ENCODE measurements at regions not wholly inside any gene's neighbourhood (a gene's known extent, or its start where the extent isn't known, plus 50 kb on each side); places are given as distances from the start of the nearest gene placed in this dataset.

- no peak overlapping the region for H3K4me3 Mint-ChIP-seq
- H3K23me2 ChIP-seq (ENCODE audit: insufficient read length, low read depth, low read length, poor library complexity, severe bottlenecking), result no peaks in the 10 kb centered on the region
- H2AFZ ChIP-seq (ENCODE audit: low read length), result no peak overlapping the region
- H3K14ac ChIP-seq (ENCODE audit: insufficient read depth, low read length), result no peak overlapping the region; the same call in 1 of the 2 replicates
- WGBS (ENCODE audit: extremely low coverage, insufficient read length, low lambda C conversion rate), result no CpG with 5 or more reads among the region's 13 CpGs
- H3K4me1 Mint-ChIP-seq, result peaks cover 12 to 14% of the 10 kb centered on the region in 2 experiments
- H2BK120ac ChIP-seq (ENCODE audit: low read depth, low read length, poor library complexity, severe bottlenecking), result no peak overlapping the region
- TF ChIP-seq CTCF (conservative IDR thresholded peaks at IDR 0.05), result no peak
- H3K18ac ChIP-seq (ENCODE audit: insufficient read length, low read depth, low read length), result no peak overlapping the region
- H3K27ac ChIP-seq (ENCODE audit: insufficient read length, low read depth, low read length), result no peak overlapping the region
- no peak overlapping the region for H2AK5ac ChIP-seq (ENCODE audit: insufficient read length, low read length)
- H3K27me3 ChIP-seq (ENCODE audit: insufficient read depth, low read length), result no peaks in the 10 kb centered on the region
- H2BK5ac ChIP-seq (ENCODE audit: insufficient read length, low read length), result no peak overlapping the region
- no peak overlapping the region for H3T11ph ChIP-seq (ENCODE audit: low read length)
- no peak overlapping the region for H3K56ac ChIP-seq (ENCODE audit: insufficient read length, low read depth, low read length)
- no peaks in the 10 kb centered on the region for H3K9me3 ChIP-seq (ENCODE audit: control insufficient read depth, low read depth, low read length)
- no peaks in the 10 kb centered on the region; the same call in 1 of the 2 replicates for H3K27me3 Mint-ChIP-seq (ENCODE audit: low read depth)
- no peak overlapping the region for H3K27ac Mint-ChIP-seq
- peaks cover 0 to 5% (median 1%) of the 10 kb centered on the region in 3 experiments; a peak in 4 of 7 replicates for H3K36me3 Mint-ChIP-seq (ENCODE audit: insufficient read depth in 1 of 3, low read depth in 3 of 3)
- H3K4ac ChIP-seq (ENCODE audit: low read depth, low read length), result no peak overlapping the region
- H3K9me3 Mint-ChIP-seq, result no peaks in the 10 kb centered on the region; a peak in 1 of 5 replicates
- no peaks in the 10 kb centered on the region for H3K4me1 ChIP-seq (ENCODE audit: insufficient read depth, low read length)
- no peaks in the 10 kb centered on the region for H3K79me1 ChIP-seq (ENCODE audit: insufficient read depth, low read depth, low read length, poor library complexity, severe bottlenecking)
- H3K23ac ChIP-seq (ENCODE audit: insufficient read length, low read depth, low read length), result no peak overlapping the region
- no peak overlapping the region for H4K91ac ChIP-seq (ENCODE audit: insufficient read length, low read depth, low read length)
- no peak overlapping the region for H2BK15ac ChIP-seq (ENCODE audit: low read depth, low read length)
- no peak overlapping the region for H3K9ac ChIP-seq (ENCODE audit: extremely low read depth, insufficient read length, low read length)
- H4K20me1 ChIP-seq (ENCODE audit: control insufficient read depth, insufficient read depth, insufficient read length), result no peaks in the 10 kb centered on the region
- H2BK20ac ChIP-seq (ENCODE audit: low read depth, low read length, poor library complexity, severe bottlenecking), result no peak overlapping the region
- DNase-seq, result no peak
- no peak overlapping the region for H4K8ac ChIP-seq (replicated peaks; ENCODE audit: insufficient read length, low read depth, low read length)
- no peak overlapping the region for H4K5ac ChIP-seq (ENCODE audit: insufficient read length, low read depth, low read length)
- H3K79me2 ChIP-seq (ENCODE audit: insufficient read depth, low read length), result no peaks in the 10 kb centered on the region
- H3K4me2 ChIP-seq (ENCODE audit: insufficient read depth, insufficient read length, low read length), result no peak overlapping the region
- H2BK12ac ChIP-seq (ENCODE audit: insufficient read length, low read depth, low read length), result no peak overlapping the region
Observed at GRCh38 chr5:3684118-3684517, 88.5 kb downstream of the IRX1 start.

All from H9 (cell line).